K562 (cell line): ENCODE measurements at regions not wholly inside any gene's neighbourhood (a gene's known extent, or its start where the extent isn't known, plus 50 kb on each side); places are given as distances from the start of the nearest gene placed in this dataset.

ENCODE experiments used
- ATAC-seq: fragments of 200-7000 bp; cut with Tn5 transposase; 3 replicates; pipeline ENCODE4 v1.9.1; 2020; ENCODE audit warnings: moderate library complexity
- BruUV-seq: library from RNA; stranded (reverse); fragments of 400-500 nt; replicated peaks from 2 replicates; lab custom pipeline; 2021; lab: Mats Ljungman, UMichigan
- CTCF ChIA-PET: fragments of 300-600 bp; formaldehyde crosslinking; extraction: SDS; loops from one replicate; lab custom pipeline; 2021; ENCODE audit warnings: low intra/inter-chr PET ratio; lab: Yijun Ruan, JAX
- POLR2A ChIA-PET: fragments of 300-600, 350-650 bp; sonication (Branson Sonifier 250); formaldehyde crosslinking; extraction: SDS; loops from one replicate; lab custom pipeline; 2021; ENCODE audit warnings: antibody characterized with exemption, inconsistent platforms; lab: Yijun Ruan, JAX
- DNase-seq, 4 experiments: peaks; one replicate each; pipeline versions ENCODE4 v3.0.0 to v3.0.0-alpha.2; 2011 to 2018; ENCODE audit warnings: low spot score in 3 of 4, mixed read lengths in 3 of 4; ENCODE audit errors: extremely low read depth in 1 of 4
- FAIRE-seq: peaks from 2 replicates; lab custom pipeline; 2011; peaks lifted over from hg19 to GRCh38; lab: Jason Lieb, UNC
- H2AFZ ChIP-seq: 2 replicates; pipeline ENCODE4 v1.6.0; 2011; ENCODE audit warnings: low read depth, low read length, control low read depth, inconsistent platforms
- H3K27ac ChIP-seq: fragments of 200-600 bp; 3 replicates; pipeline ENCODE4 v1.8.0; 2011; ENCODE audit warnings: low read depth, mild to moderate bottlenecking, control low read depth, inconsistent platforms, low read length, moderate library complexity, mixed read lengths; ENCODE audit errors: extremely low read depth
- H3K27me3 ChIP-seq, 2 experiments: fragments of 300-600 bp in 1 of 2; 2 replicates in 1 of 2; 3 replicates in 1 of 2; pipeline versions ENCODE4 v1.6.0 to v1.8.0; 2011; ENCODE audit warnings: inconsistent platforms in 2 of 2, low read length in 2 of 2, mild to moderate bottlenecking in 1 of 2, mixed read lengths in 1 of 2, moderate library complexity in 1 of 2; ENCODE audit not compliant: control insufficient read depth in 2 of 2, insufficient read depth in 2 of 2
- H3K36me3 ChIP-seq: fragments of 300-600 bp; 3 replicates; pipeline ENCODE4 v1.8.0; 2011; ENCODE audit warnings: mild to moderate bottlenecking, low read length, inconsistent platforms; ENCODE audit not compliant: control insufficient read depth, insufficient read depth
- H3K4me1 ChIP-seq, 2 experiments: fragments of 200-600 bp in 1 of 2; replicated peaks in 1 of 2; 2 replicates in 1 of 2; 3 replicates in 1 of 2; pipeline versions ENCODE4 v1.5.1 to v1.8.0; 2011; ENCODE audit warnings: inconsistent platforms in 2 of 2, low read length in 2 of 2, mild to moderate bottlenecking in 1 of 2, mixed read lengths in 1 of 2, moderate library complexity in 1 of 2; ENCODE audit not compliant: control insufficient read depth in 2 of 2, insufficient read depth in 2 of 2
- H3K4me2 ChIP-seq: 2 replicates; pipeline ENCODE4 v1.6.1; 2011; ENCODE audit warnings: low read length, control low read depth, inconsistent platforms, mixed read lengths; ENCODE audit not compliant: insufficient read depth
- H3K4me3 ChIP-seq: fragments of 200-600 bp; sonication (generic), shearing (Covaris generic); 2 replicates; pipeline ENCODE4 v1.5.1; 2016; ENCODE audit warnings: control low read depth, inconsistent platforms
- H3K79me2 ChIP-seq: fragments of 200-600 bp; 3 replicates; pipeline ENCODE4 v1.8.0; 2011; ENCODE audit warnings: low read length, inconsistent platforms; ENCODE audit not compliant: control insufficient read depth, insufficient read depth
- H3K9ac ChIP-seq, 2 experiments: 2 replicates each; pipeline versions ENCODE4 v1.6.0 to v1.6.1; 2011; ENCODE audit warnings: low read depth in 2 of 2, low read length in 2 of 2, control low read depth in 1 of 2, inconsistent platforms in 1 of 2, mild to moderate bottlenecking in 1 of 2, mixed read lengths in 1 of 2; ENCODE audit not compliant: insufficient read depth in 1 of 2
- H3K9me1 ChIP-seq: one replicate; pipeline ENCODE4 v1.6.0; 2011; ENCODE audit warnings: inconsistent platforms, mild to moderate bottlenecking, low read length, moderate library complexity; ENCODE audit not compliant: control insufficient read depth, insufficient read depth
- H3K9me3 ChIP-seq: replicated peaks from 2 replicates; pipeline ENCODE4 v1.5.1; 2011; ENCODE audit warnings: low read depth, low read length, inconsistent platforms; ENCODE audit not compliant: control insufficient read depth, insufficient read depth
- H4K20me1 ChIP-seq: replicated peaks from 2 replicates; pipeline ENCODE4 v1.6.1; 2011; ENCODE audit warnings: low read length, inconsistent platforms, mixed read lengths; ENCODE audit not compliant: control insufficient read depth, insufficient read depth
- JUND ChIP-seq, 2 experiments: IDR thresholded peaks; 2 replicates in 1 of 2; 3 replicates in 1 of 2; pipeline ENCODE4 v1.6.1; 2011; ENCODE audit warnings: borderline replicate concordance in 2 of 2, low read depth in 2 of 2, low read length in 2 of 2, improper control_type of control experiment in 1 of 2, missing biosample characterization in 1 of 2, missing genetic modification characterization in 1 of 2, missing genetic modification reagents in 1 of 2
- KDM4B ChIP-seq, 2 experiments: fragments of 450-650 bp in 1 of 2; sonication (generic) in 1 of 2; IDR thresholded peaks; 2 replicates each; pipeline ENCODE4 v1.6.1; 2016 to 2017; ENCODE audit warnings: borderline replicate concordance in 2 of 2, antibody characterized with exemption in 1 of 2, low read depth in 1 of 2, mild to moderate bottlenecking in 1 of 2
- MECOM ChIP-seq: fragments of 250-450 bp; sonication (Bioruptor Pico); IDR thresholded peaks from 2 replicates; pipeline ENCODE4 v1.8.0; 2022; ENCODE audit warnings: inconsistent platforms
- RAD51 ChIP-seq: fragments of 450-650 bp; IDR thresholded peaks from 2 replicates; pipeline ENCODE4 v1.7.1; 2016; ENCODE audit warnings: low read depth, mild to moderate bottlenecking, borderline replicate concordance
- TRIM25 ChIP-seq: fragments of 450-650 bp; IDR thresholded peaks from 2 replicates; pipeline ENCODE4 v1.7.0; 2016; ENCODE audit warnings: borderline replicate concordance
- ZBTB1 ChIP-seq: sonication (generic); formaldehyde crosslinking; IDR thresholded peaks from 2 replicates; pipeline ENCODE4 v1.8.1; 2023; ENCODE audit warnings: missing genetic modification reagents, low read depth, mild to moderate bottlenecking, borderline replicate concordance
- ZBTB9 ChIP-seq: fragments of 450-650 bp; formaldehyde crosslinking; IDR thresholded peaks from 2 replicates; pipeline ENCODE4 v1.4.0; 2020; ENCODE audit warnings: mild to moderate bottlenecking, moderate library complexity
- WGBS: fragments of 100-300 bp; shearing (Covaris generic); methylation state at CpG from one replicate; pipeline ENCODE4 v1.1.6; 2016; ENCODE audit warnings: low coverage, mixed read lengths; ENCODE audit not compliant: insufficient coverage; ENCODE audit errors: missing lambda C conversion rate; 5-methylcytosine and 5-hydroxymethylcytosine counted together
- in situ Hi-C: fragments of 300-500 bp; cut with MboI; formaldehyde crosslinking; loops from 4 replicates; pipeline ENCODE4 v1.15.0; 2018; ENCODE audit warnings: inconsistent platforms, mixed read lengths
- intact Hi-C: fragments of 100-400 bp; cut with micrococcal nuclease; formaldehyde crosslinking; loops from 2 replicates; pipeline ENCODE4 v1.14.2; 2022

- TF ChIP-seq KDM4B (IDR thresholded peaks at IDR 0.05; ENCODE audit: borderline replicate concordance in 2 of 2, low read depth in 1 of 2) (no peak), RAD51 (no peak), MECOM (CRISPR knock-in tag) (no peak), TRIM25 (no peak), ZBTB1 (CRISPR knock-in tag) (no peak), JUND (IDR thresholded peaks at IDR 0.05; ENCODE audit: borderline replicate concordance, low read depth, low read length) (no peak), JUND (tag; IDR thresholded peaks at IDR 0.05; ENCODE audit: borderline replicate concordance, low read depth, low read length) (no peak), ZBTB9 (no peak)
- no peaks in the 10 kb centered on the region for H3K79me2 ChIP-seq
- intact Hi-C loops (no loop called here), in situ Hi-C loops (no loop called here)
- H3K4me2 ChIP-seq: no peak overlapping the region
- no peak overlapping the region for H3K27ac ChIP-seq
- peaks cover 44 to 57% of the 10 kb centered on the region in 2 experiments for H3K27me3 ChIP-seq
- no peak for DNase-seq
- WGBS: 1% methylated on average over 6 of the region's 6 CpGs
- H3K4me3 ChIP-seq: no peak overlapping the region
- ATAC-seq: no peak
- H3K9ac ChIP-seq: no peak overlapping the region
- no peak for FAIRE-seq
- ChIA-PET POLR2A (interaction anchor here (0.7 kb wide), 1 partner anchor 29 kb away, joined by 3 read pairs; no protein-coding TSS in a partner anchor), CTCF (no interaction called here)
- no peaks in the 10 kb centered on the region for H3K9me3 ChIP-seq
- H2AFZ ChIP-seq: no peak overlapping the region
- no peaks in the 10 kb centered on the region for H3K4me1 ChIP-seq
- no TSS peak for BruUV-seq
- H3K36me3 ChIP-seq: no peaks in the 10 kb centered on the region
- H3K9me1 ChIP-seq: no peaks in the 10 kb centered on the region
- H4K20me1 ChIP-seq: no peaks in the 10 kb centered on the region; the same call in 1 of the 2 replicates
Observed at GRCh38 chr7:155947051-155947450, 134.8 kb upstream of the SHH start.
